GM12891 (cell line): ENCODE measurements at regions not wholly inside any gene's neighbourhood (a gene's known extent, or its start where the extent isn't known, plus 50 kb on each side); places are given as distances from the start of the nearest gene placed in this dataset.

Experiments used
- PAX5 ChIP-seq: IDR thresholded peaks from 2 replicates; pipeline ENCODE4 v1.6.1; 2011; ENCODE audit warnings: low read length, moderate library complexity, mild to moderate bottlenecking; ENCODE audit not compliant: insufficient read depth, severe bottlenecking
- POLR2A ChIP-seq: IDR thresholded peaks from 2 replicates; pipeline ENCODE4 v1.6.1; 2011; ENCODE audit warnings: low read depth, low read length, control low read depth
- POLR2AphosphoS5 ChIP-seq: IDR thresholded peaks from 2 replicates; pipeline ENCODE4 v1.6.1; 2011; ENCODE audit warnings: low read depth, low read length, control low read depth
- POU2F2 ChIP-seq: IDR thresholded peaks from 2 replicates; pipeline ENCODE4 v1.6.1; 2011; ENCODE audit warnings: low read depth, mild to moderate bottlenecking, control low read depth, low read length, moderate library complexity
- TAF1 ChIP-seq: IDR thresholded peaks from 2 replicates; pipeline ENCODE4 v1.6.1; 2011; ENCODE audit warnings: low read depth, low read length, control low read depth

- TF ChIP-seq PAX5 (no peak), POLR2AphosphoS5 (no peak), POLR2A (no peak), TAF1 (no peak), POU2F2 (no peak)
These were observed 407.5 kb upstream of the RGPD4 start for GRCh38 chr2:107419191-107419590.
